GM19395 (cell line): ENCODE measurements at regions not wholly inside any gene's neighbourhood (a gene's known extent, or its start where the extent isn't known, plus 50 kb on each side); places are given as distances from the start of the nearest gene placed in this dataset.

ENCODE experiments used
- ATAC-seq: cut with Tn5 transposase; IDR thresholded peaks from one replicate; pipeline ENCODE4 v1.9.1; 2021; ENCODE audit warnings: mild to moderate bottlenecking, moderate library complexity; ENCODE audit not compliant: unreplicated experiment

DNA sequence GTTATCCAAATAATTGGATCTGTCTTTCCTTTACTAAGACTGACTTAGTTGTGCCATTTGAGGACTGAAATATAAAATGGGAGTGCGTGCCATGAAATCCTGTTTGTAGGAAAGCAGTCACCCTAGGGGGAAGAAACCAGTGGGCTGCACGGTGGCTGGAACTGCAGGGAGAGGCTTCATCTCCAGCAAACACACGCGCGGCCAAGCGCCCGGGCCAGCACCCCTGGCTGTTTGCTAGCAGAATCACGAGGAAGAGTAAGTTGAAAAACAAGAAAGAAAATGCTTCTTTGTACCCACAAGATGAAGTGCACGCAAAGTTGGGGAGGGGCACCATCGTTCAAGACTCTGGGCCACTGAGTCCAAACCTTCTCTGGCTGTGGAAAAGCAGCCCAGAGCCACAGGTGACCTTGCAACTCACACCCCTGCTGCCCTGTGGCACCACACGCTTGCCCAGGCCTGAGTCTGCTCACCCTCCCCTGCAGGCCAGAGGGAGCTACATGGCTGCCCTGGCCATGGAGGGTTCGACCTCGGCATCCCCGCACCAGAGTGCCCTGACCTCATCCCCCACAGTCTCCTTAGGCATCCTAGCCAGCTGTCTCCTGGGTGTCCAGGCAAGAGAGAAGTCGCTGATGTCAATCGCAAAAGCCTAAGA is 55.2 kb downstream of the IRX2 start:
- ATAC-seq = no peak

DNA sequence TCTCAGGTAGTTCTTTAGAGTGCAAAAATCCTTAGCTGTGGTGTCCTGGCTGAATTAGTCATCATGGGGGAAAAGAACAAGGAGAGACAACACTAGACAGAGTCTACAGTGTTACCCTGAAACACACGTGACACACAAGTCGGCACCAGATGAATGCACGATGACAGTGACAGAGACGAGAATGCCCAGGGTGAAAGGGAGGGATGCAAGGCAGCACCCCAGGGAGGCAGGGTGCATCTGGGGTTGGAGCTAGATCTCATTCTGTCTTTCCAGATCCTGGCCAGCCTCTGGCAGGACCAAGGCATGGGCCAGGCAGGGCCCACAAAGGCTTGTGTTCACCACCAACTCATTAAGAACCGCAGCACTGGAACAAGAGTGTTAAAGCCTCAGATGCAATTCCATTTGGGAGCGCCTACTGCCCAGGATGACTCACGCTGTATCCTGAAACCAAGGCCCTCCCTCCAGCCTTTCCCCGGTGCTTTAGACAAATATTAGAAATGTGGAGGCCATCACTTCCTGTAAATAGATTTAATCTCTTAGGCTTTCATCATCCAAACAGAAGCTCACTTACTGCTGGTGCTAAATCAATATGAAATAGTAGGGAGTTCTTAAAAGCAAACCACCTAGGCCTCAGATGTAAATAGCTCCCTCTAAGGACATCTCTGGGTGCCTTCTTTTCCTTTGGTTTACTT is 56.1 kb downstream of the IRX2 start:
- no peak for ATAC-seq

DNA sequence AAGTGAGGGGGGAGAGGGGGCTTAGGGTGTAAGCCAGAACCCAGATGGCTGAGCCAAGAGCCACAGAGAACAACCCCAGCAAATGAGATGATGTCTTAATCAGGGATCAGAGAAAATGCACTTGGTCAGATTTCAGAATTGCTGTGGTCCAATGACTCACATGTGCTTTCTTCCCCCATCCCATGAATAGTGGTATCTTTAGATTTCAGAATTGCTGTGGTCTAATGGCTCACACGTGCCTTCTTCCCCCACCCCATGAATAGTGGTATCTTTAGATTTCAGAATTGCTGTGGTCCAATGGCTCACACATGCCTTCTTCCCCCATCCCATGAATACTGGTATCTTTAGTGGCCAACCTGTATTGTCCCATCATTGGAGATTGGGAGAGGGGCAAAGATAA is 59.9 kb downstream of the IRX2 start:
- no peak for ATAC-seq

DNA sequence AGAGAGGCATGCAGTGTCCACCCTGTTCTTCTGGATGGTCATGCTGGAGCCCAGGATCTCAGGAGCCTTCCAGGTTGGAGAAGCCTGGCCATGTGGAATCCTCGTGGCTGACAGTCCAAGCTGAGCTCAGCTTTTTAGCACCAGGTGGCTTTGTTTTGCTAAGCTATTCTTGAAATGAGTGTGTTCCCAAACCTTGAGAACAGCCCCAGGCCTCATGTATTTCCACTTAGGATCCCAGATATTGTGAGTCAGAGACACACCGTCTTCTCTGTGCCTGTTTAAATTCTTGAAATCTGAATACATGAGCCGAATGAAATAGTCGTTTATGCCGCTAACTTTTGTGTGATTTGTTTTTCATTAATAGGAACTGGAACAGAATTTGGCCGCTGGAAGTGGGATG is 61.2 kb downstream of the IRX2 start:
- no peak for ATAC-seq

DNA sequence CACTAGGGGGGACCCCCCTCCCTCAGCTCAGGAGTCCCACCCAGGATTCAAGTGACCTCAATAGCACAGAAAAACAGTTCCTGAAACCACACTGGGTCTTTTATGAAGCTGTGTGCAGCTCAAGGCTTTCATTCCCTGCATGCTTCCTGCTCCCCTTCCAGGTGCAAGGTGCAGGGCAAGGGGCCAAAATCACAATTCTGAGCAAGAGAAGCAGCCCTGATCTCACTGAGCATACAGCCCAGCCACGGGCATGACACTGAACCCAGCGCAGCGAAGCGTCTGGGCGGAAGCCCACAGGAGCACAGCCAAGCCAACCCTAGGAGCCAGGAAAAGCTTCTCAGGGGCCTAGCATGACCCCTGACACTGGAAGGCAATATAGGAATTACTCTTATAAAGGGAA is 62.9 kb downstream of the IRX2 start:
- no peak for ATAC-seq

DNA sequence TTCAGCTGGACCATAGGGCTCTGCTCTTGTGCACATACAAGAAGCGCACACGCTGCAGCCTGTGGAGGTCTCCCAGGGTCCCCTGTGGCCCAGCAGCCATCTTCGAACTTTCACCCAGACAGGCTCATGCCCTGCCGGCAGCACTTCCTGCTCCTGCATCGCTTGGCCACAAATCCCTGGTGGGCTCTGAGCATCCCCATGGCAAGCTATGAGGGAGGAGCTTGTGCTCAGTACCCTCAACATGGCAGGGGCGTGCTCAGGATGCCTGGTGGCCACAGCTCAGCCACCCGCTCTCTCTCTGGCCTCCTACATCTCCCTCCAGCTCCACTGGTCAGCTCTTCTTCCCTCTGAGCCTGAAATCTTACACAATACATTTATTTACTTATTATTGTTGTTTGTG is 63.7 kb downstream of the IRX2 start:
- ATAC-seq = no peak

DNA sequence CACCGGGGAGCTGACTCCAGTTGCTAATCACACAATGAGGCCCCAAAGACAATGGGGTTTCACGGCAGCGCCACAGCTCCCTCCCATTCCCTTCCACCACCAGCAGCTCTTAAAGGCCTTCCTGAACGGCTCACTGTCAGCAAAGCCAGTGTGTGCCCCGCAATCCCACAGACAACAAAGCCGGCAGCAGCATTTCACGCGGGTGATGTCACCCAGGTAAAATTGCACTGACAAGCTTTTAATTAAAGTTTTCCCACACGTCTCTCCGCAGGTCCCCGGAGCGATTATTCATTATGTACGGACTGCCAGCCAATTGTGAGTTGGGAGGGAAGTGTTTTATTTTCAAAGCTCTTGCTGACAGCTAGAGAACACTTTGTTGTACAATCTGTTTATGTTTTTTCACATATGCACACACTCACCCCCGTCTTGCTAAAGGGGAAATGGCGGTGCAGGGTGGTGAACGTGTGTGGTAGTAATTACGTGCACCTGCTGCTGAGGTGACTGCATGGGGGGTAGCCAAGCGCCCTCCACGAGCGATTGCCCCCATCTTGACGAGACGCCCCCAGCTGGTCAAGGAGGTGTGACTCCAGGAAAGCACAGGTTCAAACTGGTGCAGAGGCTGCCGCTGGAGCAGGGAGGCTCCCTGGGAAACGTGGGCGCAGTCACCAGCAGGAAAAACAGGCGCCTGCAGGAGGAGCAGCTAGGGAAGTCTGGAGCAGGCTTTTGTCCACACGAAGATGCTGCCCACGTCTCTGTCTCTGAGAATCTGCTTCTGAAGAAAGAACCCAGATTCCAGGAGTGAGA is 65.0 kb downstream of the IRX2 start:
- no peak for ATAC-seq

DNA sequence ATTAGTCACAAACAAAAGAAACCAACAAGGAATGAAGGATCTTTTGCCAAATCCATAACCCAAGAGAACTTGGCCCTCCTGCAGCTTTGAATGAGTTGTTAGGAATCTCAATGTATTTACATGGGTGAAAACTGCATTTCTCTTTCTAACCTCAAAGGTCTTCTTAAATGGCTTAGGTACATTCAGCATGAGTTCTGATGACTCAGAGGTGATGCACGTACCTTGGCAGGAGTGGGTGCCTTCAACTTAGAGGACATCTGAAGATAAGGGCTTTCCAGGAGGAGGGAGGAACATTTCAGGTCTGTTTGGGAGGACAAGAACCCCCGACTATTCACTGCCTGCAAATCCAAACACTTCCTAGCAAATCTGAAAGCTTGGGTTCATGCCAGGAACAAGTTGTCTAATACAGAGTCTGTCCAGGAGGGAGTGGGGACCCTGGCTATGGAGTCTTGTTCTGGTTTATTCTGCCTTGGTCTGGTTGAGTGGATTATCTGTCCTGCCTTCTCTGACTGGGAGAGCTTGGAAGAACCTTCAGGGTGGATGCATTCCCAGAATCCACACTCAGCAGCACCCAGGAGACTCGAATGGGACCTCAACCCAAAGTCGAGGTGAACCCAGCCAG is 65.7 kb downstream of the IRX2 start:
- ATAC-seq = no peak

DNA sequence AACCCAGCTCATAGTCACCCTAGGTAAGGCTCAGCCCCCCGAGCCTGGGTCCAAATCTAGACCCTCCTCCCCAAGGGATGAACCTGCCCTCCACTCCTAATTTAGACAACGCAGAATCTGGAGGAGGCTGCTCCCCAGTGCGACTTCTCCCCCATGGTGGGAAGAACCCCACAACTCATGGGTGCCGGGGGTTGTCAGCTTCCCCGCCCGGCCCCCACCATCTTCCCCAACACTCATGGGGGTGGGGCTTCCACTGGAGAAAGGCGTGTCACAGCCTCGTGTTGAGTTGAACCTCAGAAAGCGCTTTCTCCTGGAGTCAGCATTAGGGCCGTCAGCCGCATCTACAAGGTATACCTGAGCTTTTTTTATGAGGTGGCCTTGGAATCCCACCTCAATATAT is 66.9 kb downstream of the IRX2 start:
- ATAC-seq = no peak

DNA sequence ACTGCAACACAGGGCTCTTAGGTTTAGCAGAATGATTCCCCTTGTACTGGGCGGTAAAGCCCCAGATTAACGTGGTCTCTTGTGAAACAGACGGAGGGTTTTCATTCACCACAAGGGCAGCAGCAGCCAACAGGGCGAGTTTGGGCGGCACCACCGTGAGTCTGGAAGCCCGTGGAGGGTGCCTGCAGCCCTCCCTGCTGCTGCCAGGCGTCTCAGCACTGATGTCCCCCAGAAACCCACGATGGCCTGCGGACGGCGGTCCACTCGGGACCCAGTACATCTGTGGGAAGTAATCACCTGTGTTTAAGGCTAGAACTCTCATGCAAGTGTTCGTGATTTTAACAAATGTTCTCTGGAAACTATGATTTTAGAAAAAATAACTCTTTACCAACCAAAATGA is 67.8 kb downstream of the IRX2 start:
- no peak for ATAC-seq

DNA sequence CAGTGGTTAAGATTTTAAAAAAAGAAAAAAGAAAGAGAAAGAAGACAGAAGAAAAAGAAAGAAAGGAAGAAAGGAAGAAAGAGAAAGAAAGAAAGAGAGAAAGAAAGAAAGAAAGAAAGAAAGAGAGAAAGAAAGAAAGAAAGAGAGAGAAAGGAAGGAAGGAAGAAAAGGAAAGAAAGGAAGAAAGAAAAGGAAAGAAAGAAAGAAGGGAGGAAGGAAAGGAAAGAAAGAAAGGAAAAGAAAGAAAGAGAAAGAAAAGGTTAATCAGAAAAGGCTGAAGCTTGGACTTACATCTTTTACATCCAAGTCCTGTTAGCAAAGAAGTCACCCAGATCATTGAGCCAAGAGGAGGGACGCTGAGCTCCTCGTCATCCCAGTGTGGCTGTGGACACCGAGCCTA is 70.0 kb downstream of the IRX2 start:
- no peak for ATAC-seq

DNA sequence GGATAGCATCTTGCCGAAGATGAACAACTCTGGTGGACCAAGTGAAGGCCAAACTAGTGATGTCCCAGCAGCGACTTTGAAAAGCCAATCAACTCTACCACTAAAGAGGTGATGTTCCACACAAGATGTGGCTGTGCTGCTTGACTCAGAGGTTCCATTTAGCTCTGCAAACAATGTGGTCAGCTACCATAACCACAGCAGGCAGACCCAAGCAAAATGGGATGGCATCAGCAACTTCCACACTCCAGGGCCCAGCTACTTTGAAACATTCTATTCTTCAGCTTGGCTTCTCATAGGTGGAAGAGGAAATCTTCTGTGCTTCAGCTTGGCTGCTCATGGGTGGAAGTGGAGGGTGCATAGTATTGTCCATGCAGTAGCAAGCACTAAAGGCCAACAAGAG is 70.5 kb downstream of the IRX2 start:
- ATAC-seq = no peak

DNA sequence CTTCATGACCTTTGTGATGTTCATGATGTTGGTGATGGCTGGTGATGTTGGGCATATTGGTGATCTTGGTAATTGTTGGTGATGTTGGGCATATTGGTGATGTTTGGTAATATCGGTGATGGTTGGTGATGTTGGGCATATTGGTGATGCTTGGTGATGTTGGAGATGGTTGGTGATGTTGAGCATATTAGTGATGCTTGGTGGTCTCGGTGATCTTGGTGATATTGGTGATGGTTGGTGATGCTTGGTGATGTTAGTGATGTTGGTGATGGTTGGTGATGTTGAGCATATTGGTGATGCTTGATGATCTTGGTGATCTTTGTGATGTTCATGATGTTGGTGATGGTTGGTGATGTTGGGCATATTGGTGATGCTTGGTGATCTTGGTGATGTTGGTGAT is 73.8 kb downstream of the IRX2 start:
- no peak for ATAC-seq

DNA sequence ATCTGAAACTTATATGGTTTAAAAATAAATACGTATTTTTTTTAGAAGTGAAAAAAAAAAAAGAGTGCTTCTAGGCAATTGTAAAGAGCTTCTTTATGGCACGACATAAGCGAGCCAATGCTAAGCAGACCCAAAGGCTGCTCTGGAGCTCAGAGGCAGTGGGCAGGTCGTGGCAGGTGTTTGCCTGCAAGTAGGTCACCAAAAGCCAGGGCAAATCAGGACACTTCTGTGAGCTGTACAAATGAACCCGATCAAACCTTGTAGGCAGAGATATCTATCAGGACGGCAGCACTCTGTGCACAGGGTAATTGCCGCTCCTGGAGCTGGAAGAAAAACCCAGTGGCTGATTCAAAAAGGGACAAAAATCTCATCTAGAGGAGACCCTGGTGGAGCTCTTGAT is 75.9 kb downstream of the IRX2 start:
- no peak for ATAC-seq

DNA sequence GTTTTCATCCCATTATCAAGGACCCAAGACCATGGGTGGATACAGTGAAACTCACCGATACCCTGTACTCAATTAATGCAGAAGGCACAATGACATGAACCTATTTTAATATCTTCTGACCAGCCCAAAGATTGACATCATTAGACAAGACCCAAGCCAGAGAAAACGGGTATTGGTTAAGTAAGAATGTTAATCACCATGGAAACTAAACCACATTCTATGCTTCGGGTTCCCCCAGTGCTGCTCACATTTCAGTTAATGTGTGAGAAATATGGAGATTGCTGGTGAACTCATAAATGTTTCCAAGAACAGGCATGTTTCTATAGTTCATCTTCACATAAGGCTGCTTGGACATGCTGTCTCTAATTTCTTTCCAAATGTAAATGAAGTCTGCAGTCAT is 77.0 kb downstream of the IRX2 start:
- no peak for ATAC-seq

DNA sequence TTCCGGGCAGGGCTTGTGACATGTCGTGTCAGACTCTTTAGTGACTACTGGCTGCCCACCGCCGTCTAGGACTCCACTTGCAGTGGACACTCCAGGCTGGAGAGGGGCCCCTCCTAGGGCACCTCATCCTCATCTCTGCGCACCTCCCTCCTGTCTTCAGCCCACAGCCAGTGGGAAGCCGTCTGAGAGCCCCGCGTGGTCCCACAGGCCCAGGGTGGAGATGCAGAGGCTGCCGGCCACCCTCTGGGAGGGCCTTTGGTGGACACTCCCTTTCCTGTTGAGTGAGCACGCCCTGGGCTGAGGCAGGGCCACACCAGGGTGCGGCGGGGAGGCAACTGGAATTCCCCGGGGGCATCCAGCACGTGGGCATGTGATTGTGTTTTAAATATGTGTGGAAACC is 80.5 kb downstream of the IRX2 start:
- no peak for ATAC-seq

DNA sequence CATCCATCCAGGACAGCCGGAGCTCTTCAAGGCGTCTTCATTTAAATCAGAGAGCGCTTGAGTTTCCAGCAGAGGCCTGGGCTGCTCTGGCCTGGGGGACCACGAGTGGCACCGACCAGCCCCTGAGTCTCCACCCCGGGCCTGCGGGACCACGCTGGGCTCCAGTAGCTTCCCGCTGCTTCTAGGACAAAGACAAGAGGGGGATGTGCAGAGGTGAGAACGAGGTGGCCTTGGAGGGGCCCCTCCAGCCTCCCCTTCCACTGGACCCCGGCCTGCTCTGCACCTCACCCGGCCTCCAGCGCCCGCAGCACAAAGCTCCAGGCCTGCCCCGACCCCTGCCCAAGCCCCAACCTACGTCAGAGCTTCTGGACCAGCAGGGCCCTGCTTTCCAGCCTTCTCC is 81.6 kb downstream of the IRX2 start:
- ATAC-seq = no peak

DNA sequence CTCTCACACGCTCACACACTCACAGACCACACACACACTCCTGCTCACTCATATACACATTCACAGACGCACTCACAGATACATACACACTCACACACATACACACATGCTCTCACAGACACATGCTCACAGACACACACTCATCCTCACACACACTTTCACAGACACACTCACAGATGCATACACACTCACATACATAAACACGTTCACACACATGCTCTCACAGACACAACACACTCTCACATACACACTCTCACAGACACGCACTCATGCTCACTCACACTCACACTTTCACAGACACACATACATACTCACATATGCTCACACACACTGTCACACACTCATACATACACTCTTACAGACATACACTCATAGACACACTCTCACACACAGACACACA is 82.2 kb downstream of the IRX2 start:
- no peak for ATAC-seq

DNA sequence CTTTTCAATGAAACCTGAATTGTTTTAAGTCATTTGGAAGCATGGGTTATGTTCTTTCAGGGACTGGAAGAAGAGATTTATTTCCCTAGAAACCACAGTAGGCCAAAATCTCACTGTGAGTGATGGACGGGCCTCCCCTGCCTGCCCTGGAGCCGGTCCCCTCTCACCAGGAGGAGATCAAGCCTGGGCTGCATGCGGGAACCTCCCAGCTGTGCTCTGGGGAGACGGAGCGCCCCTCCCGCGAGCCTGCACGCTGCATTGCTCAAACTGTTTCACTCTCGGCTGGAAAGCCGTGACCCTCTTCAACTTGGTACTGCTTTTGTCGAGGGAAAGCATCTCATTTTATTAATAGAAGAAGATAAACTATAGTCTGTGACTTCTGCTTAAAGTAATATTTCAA is 85.4 kb downstream of the IRX2 start:
- ATAC-seq = no peak

DNA sequence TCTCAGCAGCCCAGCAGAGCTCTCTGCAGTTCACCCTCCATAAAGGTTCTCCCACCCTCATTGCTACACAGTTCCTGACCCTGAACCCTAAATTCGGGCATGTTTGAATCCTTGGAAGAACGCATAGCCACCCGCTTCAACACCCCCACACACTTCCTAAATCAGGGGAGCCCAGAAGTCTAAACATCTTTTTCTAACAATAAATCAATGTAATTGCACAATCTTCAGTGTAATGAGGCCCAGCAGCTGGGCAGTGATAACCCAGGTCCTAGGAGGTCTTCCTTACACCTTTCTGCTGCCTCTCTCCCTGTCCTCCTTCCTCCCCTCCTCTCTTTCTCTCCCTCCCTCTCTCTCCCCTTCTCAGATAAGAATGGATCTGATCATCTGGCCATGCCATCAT is 88.0 kb downstream of the IRX2 start:
- no peak for ATAC-seq

DNA sequence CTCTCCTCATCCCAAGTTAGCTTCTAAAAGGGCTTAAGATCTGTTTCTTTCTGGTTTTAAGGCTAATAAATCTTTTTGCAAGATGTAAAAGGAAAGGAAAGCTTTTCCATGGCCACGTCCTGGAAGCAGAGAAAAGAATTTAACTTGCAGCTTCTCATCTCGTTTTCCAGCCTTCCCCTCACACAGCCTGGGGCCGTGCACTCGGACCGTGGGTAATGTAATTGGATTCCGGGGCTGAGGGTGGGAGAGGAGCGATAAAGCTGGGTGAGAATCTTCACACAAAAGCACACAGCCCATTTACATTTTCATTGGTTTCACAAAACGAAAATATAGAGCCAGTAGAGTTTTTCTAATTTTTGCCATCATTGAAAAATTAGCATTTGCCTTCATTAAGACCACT is 91.2 kb downstream of the IRX2 start:
- no peak for ATAC-seq
